GM18526 (cell line): ENCODE measurements at regions not wholly inside any gene's neighbourhood (a gene's known extent, or its start where the extent isn't known, plus 50 kb on each side); places are given as distances from the start of the nearest gene placed in this dataset.

Experiments used
- POLR2A ChIP-seq: IDR thresholded peaks from 3 replicates; pipeline ENCODE4 v1.6.1; 2011; ENCODE audit not compliant: insufficient read length; ENCODE audit errors: extremely low read depth

- peak; percentile 9 for TF ChIP-seq POLR2A
Measured at GRCh38 chr10:110355141-110355831, 50.6 kb upstream of the SMNDC1 start.

GRCh38 chr10:110355922-110356627, 51.4 kb upstream of the SMNDC1 start:
- no peak for TF ChIP-seq POLR2A

- TF ChIP-seq POLR2A = no peak
Measured at GRCh38 chr10:110356628-110357245, 52.0 kb upstream of the SMNDC1 start.

- TF ChIP-seq POLR2A = no peak
Measured at GRCh38 chr10:110357252-110357780, 52.6 kb upstream of the SMNDC1 start.

- no peak for TF ChIP-seq POLR2A
Measured at GRCh38 chr10:110357871-110358270, 53.2 kb upstream of the SMNDC1 start.

- no peak for TF ChIP-seq POLR2A
Measured at GRCh38 chr10:110358278-110358677, 53.6 kb upstream of the SMNDC1 start.

GRCh38 chr10:110358869-110359629, 54.3 kb upstream of the SMNDC1 start:
- no peak for TF ChIP-seq POLR2A

GRCh38 chr10:110360857-110361474, 56.2 kb upstream of the SMNDC1 start:
- no peak for TF ChIP-seq POLR2A

- no peak for TF ChIP-seq POLR2A
Measured at GRCh38 chr10:110361800-110362456, 57.2 kb upstream of the SMNDC1 start.

- no peak for TF ChIP-seq POLR2A
Measured at GRCh38 chr10:110363572-110364411, 59.1 kb upstream of the SMNDC1 start.

- no peak for TF ChIP-seq POLR2A
Measured at GRCh38 chr10:110364531-110364937, 59.8 kb upstream of the SMNDC1 start.

GRCh38 chr10:110365356-110366143, 60.8 kb upstream of the SMNDC1 start:
- TF ChIP-seq POLR2A = no peak

- TF ChIP-seq POLR2A = no peak
Measured at GRCh38 chr10:110366635-110367034, 61.9 kb upstream of the SMNDC1 start.

GRCh38 chr10:110368002-110368401, 63.3 kb upstream of the SMNDC1 start:
- no peak for TF ChIP-seq POLR2A
